WTC11 (cell line): ENCODE measurements at regions not wholly inside any gene's neighbourhood (a gene's known extent, or its start where the extent isn't known, plus 50 kb on each side); places are given as distances from the start of the nearest gene placed in this dataset.

Source experiments
- ATAC-seq: fragments of 200-7000 bp; cut with Tn5 transposase; 2 replicates; pipeline ENCODE4 v1.10.0; 2021; ENCODE audit warnings: mild to moderate bottlenecking, moderate library complexity
- CTCF ChIA-PET: fragments of 300-600 bp; sonication (Branson Sonifier 250); formaldehyde crosslinking; loops from one replicate; lab custom pipeline; 2021; ENCODE audit warnings: antibody characterized with exemption; lab: Charles Lee
- POLR2A ChIA-PET: fragments of 350-600 bp; sonication (Branson Sonifier 250); formaldehyde crosslinking; loops from one replicate; lab custom pipeline; 2021; ENCODE audit warnings: antibody characterized with exemption; lab: Charles Lee
- DNase-seq: peaks from one replicate; pipeline ENCODE4 v3.0.0; 2021; ENCODE audit warnings: low spot score
- H3K27ac Mint-ChIP-seq: 2 replicates; pipeline ENCODE4 v1.8.0; 2021; ENCODE audit warnings: mixed read lengths
- H3K27me3 Mint-ChIP-seq: 2 replicates; pipeline ENCODE4 v1.8.0; 2021; ENCODE audit warnings: low read depth, mild to moderate bottlenecking, moderate library complexity, mixed read lengths
- H3K36me3 Mint-ChIP-seq: 2 replicates; pipeline ENCODE4 v1.8.0; 2021; ENCODE audit warnings: mixed read lengths
- H3K4me1 Mint-ChIP-seq: 2 replicates; pipeline ENCODE4 v1.8.0; 2022; ENCODE audit warnings: mixed read lengths
- H3K4me3 Mint-ChIP-seq: 2 replicates; pipeline ENCODE4 v1.8.0; 2021; ENCODE audit warnings: mild to moderate bottlenecking, moderate library complexity, mixed read lengths
- H3K9me3 Mint-ChIP-seq: 2 replicates; pipeline ENCODE4 v1.8.0; 2021; ENCODE audit warnings: mixed read lengths
- AFF4 ChIP-seq: sonication (generic); formaldehyde crosslinking; IDR thresholded peaks from 2 replicates; pipeline ENCODE4 v1.8.1; 2023; ENCODE audit warnings: mild to moderate bottlenecking, missing genetic modification reagents, borderline replicate concordance
- FOXK1 ChIP-seq: sonication (generic); formaldehyde crosslinking; IDR thresholded peaks from 2 replicates; pipeline ENCODE4 v1.8.0; 2022; ENCODE audit warnings: mild to moderate bottlenecking, moderate library complexity, missing genetic modification reagents
- IRF2 ChIP-seq: sonication (generic); formaldehyde crosslinking; IDR thresholded peaks from 2 replicates; pipeline ENCODE4 v1.8.0; 2022; ENCODE audit warnings: low read depth, missing genetic modification reagents, borderline replicate concordance
- KAT7 ChIP-seq: sonication (generic); formaldehyde crosslinking; IDR thresholded peaks from 2 replicates; pipeline ENCODE4 v1.8.1; 2023; ENCODE audit warnings: missing genetic modification reagents, mild to moderate bottlenecking, borderline replicate concordance
- MXD4 ChIP-seq: fragments of 250-450 bp; sonication (Bioruptor Pico); IDR thresholded peaks from 2 replicates; pipeline ENCODE4 v1.8.0; 2021; ENCODE audit warnings: mild to moderate bottlenecking, moderate library complexity, borderline replicate concordance
- OVOL2 ChIP-seq: fragments of 250-450 bp; sonication (Bioruptor Pico); IDR thresholded peaks from 2 replicates; pipeline ENCODE4 v1.9.0; 2021; ENCODE audit warnings: mild to moderate bottlenecking, borderline replicate concordance
- STAT6 ChIP-seq: sonication (generic); formaldehyde crosslinking; conservative IDR thresholded peaks from 2 replicates; pipeline ENCODE4 v1.8.1; 2023; ENCODE audit warnings: mild to moderate bottlenecking, low read depth, missing genetic modification reagents, moderate library complexity
- TCF7 ChIP-seq: sonication (generic); formaldehyde crosslinking; IDR thresholded peaks from 2 replicates; pipeline ENCODE4 v1.8.0; 2022; ENCODE audit warnings: mild to moderate bottlenecking, low read depth, missing genetic modification reagents, moderate library complexity
- TP53 ChIP-seq: sonication (generic); formaldehyde crosslinking; IDR thresholded peaks from 2 replicates; pipeline ENCODE4 v1.8.1; 2023; ENCODE audit warnings: mild to moderate bottlenecking, missing genetic modification reagents
- ZBTB21 ChIP-seq: sonication (generic); formaldehyde crosslinking; IDR thresholded peaks from 2 replicates; pipeline ENCODE4 v1.8.1; 2023; ENCODE audit warnings: mild to moderate bottlenecking, missing genetic modification reagents, borderline replicate concordance
- ZBTB43 ChIP-seq: sonication (generic); formaldehyde crosslinking; IDR thresholded peaks from 2 replicates; pipeline ENCODE4 v1.8.1; 2023; ENCODE audit warnings: mild to moderate bottlenecking, missing genetic modification reagents
- ZNF232 ChIP-seq: sonication (generic); formaldehyde crosslinking; IDR thresholded peaks from 2 replicates; pipeline ENCODE4 v1.8.0; 2022; ENCODE audit warnings: mild to moderate bottlenecking, missing genetic modification reagents
- ZNF317 ChIP-seq: sonication (generic); formaldehyde crosslinking; IDR thresholded peaks from 2 replicates; pipeline ENCODE4 v1.8.1; 2023; ENCODE audit warnings: low read depth, mild to moderate bottlenecking, moderate library complexity, missing genetic modification reagents, borderline replicate concordance
- ZNF396 ChIP-seq: fragments of 250-450 bp; sonication (Bioruptor Pico); IDR thresholded peaks from 2 replicates; pipeline ENCODE4 v1.8.0; 2021; ENCODE audit warnings: mild to moderate bottlenecking, moderate library complexity, borderline replicate concordance
- ZNF416 ChIP-seq: fragments of 250-450 bp; sonication (Bioruptor Pico); IDR thresholded peaks from 2 replicates; pipeline ENCODE4 v1.9.0; 2021; ENCODE audit warnings: mild to moderate bottlenecking, inconsistent platforms
- TF ChIP-seq, protein P1 (sequence below): sonication (generic); formaldehyde crosslinking; IDR thresholded peaks from 2 replicates; pipeline ENCODE4 v1.8.0; 2022; ENCODE audit warnings: mild to moderate bottlenecking, missing genetic modification reagents
- TF ChIP-seq, protein P2 (sequence below): sonication (generic); formaldehyde crosslinking; IDR thresholded peaks from 2 replicates; pipeline ENCODE4 v1.8.1; 2023; ENCODE audit warnings: mild to moderate bottlenecking, missing genetic modification reagents, moderate library complexity
- TF ChIP-seq, protein P3 (sequence below): sonication (generic); formaldehyde crosslinking; IDR thresholded peaks from 2 replicates; pipeline ENCODE4 v1.8.0; 2022; ENCODE audit warnings: mild to moderate bottlenecking, missing genetic modification reagents
- TF ChIP-seq, protein P4 (sequence below): sonication (generic); formaldehyde crosslinking; IDR thresholded peaks from 2 replicates; pipeline ENCODE4 v1.8.0; 2023; ENCODE audit warnings: missing genetic modification reagents, mild to moderate bottlenecking, borderline replicate concordance

DNA sequence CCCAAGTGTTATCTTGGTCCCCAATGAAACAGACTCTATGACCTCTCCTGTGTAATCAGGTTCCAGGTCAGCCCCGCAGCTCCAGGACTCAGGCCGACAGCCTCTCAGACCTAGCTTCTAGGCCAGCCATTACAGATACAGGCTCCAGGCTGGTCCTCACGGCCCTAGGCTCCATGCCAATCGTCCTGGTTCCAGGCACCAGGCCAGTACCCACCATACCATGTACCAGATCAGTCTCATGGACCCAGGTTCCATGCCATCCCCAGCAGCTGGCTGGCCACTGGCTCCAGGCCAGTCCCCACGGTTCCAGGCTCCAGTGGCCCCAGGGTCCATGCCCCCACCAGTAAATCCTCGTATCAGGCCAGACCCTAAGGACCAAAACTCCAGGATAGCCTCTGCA, 1326.6 kb upstream of the C9orf72 start:
- peaks cover 9% of the 10 kb centered on the region; the same call in 1 of the 2 replicates for H3K36me3 Mint-ChIP-seq
- DNase-seq (no peak), ATAC-seq (no peak)
- no peak overlapping the region for H3K4me3 Mint-ChIP-seq
- TF ChIP-seq KAT7 (CRISPR knock-in tag) (no peak), TP53 (no peak), TCF7 (CRISPR knock-in tag) (no peak), ZBTB43 (no peak), ZBTB21 (CRISPR knock-in tag) (no peak)
- TF ChIP-seq, protein P1, sequence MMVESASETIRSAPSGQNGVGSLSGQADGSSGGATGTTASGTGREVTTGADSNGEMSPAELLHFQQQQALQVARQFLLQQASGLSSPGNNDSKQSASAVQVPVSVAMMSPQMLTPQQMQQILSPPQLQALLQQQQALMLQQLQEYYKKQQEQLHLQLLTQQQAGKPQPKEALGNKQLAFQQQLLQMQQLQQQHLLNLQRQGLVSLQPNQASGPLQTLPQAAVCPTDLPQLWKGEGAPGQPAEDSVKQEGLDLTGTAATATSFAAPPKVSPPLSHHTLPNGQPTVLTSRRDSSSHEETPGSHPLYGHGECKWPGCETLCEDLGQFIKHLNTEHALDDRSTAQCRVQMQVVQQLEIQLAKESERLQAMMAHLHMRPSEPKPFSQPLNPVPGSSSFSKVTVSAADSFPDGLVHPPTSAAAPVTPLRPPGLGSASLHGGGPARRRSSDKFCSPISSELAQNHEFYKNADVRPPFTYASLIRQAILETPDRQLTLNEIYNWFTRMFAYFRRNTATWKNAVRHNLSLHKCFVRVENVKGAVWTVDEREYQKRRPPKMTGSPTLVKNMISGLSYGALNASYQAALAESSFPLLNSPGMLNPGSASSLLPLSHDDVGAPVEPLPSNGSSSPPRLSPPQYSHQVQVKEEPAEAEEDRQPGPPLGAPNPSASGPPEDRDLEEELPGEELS (CRISPR knock-in tag), result no peak
- TF ChIP-seq, protein P2, sequence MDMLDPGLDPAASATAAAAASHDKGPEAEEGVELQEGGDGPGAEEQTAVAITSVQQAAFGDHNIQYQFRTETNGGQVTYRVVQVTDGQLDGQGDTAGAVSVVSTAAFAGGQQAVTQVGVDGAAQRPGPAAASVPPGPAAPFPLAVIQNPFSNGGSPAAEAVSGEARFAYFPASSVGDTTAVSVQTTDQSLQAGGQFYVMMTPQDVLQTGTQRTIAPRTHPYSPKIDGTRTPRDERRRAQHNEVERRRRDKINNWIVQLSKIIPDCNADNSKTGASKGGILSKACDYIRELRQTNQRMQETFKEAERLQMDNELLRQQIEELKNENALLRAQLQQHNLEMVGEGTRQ (CRISPR knock-in tag), result no peak
- TF ChIP-seq, protein P3, sequence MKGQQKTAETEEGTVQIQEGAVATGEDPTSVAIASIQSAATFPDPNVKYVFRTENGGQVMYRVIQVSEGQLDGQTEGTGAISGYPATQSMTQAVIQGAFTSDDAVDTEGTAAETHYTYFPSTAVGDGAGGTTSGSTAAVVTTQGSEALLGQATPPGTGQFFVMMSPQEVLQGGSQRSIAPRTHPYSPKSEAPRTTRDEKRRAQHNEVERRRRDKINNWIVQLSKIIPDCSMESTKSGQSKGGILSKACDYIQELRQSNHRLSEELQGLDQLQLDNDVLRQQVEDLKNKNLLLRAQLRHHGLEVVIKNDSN, result no peak
- POLR2A ChIA-PET, result no interaction called here
- H3K4me1 Mint-ChIP-seq, result peaks cover 17% of the 10 kb centered on the region
- peaks cover 32% of the 10 kb centered on the region for H3K9me3 Mint-ChIP-seq
- H3K27me3 Mint-ChIP-seq, result no peaks in the 10 kb centered on the region
- H3K27ac Mint-ChIP-seq, result no peak overlapping the region
- CTCF ChIA-PET, result no interaction called here

GRCh38 chr9:28900406-28900805, 1327.1 kb upstream of the C9orf72 start:
- Mint-ChIP-seq H3K4me3 (no peak overlapping the region), H3K4me1 (peaks cover 12% of the 10 kb centered on the region), H3K27ac (no peak overlapping the region), H3K36me3 (peaks cover 9% of the 10 kb centered on the region; the same call in 1 of the 2 replicates), H3K27me3 (no peaks in the 10 kb centered on the region), H3K9me3 (peaks cover 32% of the 10 kb centered on the region)
- no peak for DNase-seq
- ATAC-seq, result no peak
- POLR2A ChIA-PET, result no interaction called here
- CTCF ChIA-PET, result no interaction called here
- TF ChIP-seq AFF4 (CRISPR knock-in tag), result no peak
- TF ChIP-seq, protein P4, sequence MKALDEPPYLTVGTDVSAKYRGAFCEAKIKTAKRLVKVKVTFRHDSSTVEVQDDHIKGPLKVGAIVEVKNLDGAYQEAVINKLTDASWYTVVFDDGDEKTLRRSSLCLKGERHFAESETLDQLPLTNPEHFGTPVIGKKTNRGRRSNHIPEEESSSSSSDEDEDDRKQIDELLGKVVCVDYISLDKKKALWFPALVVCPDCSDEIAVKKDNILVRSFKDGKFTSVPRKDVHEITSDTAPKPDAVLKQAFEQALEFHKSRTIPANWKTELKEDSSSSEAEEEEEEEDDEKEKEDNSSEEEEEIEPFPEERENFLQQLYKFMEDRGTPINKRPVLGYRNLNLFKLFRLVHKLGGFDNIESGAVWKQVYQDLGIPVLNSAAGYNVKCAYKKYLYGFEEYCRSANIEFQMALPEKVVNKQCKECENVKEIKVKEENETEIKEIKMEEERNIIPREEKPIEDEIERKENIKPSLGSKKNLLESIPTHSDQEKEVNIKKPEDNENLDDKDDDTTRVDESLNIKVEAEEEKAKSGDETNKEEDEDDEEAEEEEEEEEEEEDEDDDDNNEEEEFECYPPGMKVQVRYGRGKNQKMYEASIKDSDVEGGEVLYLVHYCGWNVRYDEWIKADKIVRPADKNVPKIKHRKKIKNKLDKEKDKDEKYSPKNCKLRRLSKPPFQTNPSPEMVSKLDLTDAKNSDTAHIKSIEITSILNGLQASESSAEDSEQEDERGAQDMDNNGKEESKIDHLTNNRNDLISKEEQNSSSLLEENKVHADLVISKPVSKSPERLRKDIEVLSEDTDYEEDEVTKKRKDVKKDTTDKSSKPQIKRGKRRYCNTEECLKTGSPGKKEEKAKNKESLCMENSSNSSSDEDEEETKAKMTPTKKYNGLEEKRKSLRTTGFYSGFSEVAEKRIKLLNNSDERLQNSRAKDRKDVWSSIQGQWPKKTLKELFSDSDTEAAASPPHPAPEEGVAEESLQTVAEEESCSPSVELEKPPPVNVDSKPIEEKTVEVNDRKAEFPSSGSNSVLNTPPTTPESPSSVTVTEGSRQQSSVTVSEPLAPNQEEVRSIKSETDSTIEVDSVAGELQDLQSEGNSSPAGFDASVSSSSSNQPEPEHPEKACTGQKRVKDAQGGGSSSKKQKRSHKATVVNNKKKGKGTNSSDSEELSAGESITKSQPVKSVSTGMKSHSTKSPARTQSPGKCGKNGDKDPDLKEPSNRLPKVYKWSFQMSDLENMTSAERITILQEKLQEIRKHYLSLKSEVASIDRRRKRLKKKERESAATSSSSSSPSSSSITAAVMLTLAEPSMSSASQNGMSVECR (CRISPR knock-in tag), result no peak
- TF ChIP-seq MXD4, result no peak
- no peak for TF ChIP-seq OVOL2 (CRISPR knock-in tag)
- TF ChIP-seq STAT6, result no peak
- TF ChIP-seq ZNF317 (CRISPR knock-in tag), result no peak
- no peak for TF ChIP-seq ZNF396 (CRISPR knock-in tag)
- no peak for TF ChIP-seq FOXK1 (CRISPR knock-in tag)
- TF ChIP-seq ZNF232 (CRISPR knock-in tag), result no peak
- TF ChIP-seq IRF2 (CRISPR knock-in tag), result no peak
- no peak for TF ChIP-seq ZNF416 (CRISPR knock-in tag)
- no peak for TF ChIP-seq KAT7 (CRISPR knock-in tag)
